GM06990 (cell line): ENCODE measurements at regions not wholly inside any gene's neighbourhood (a gene's known extent, or its start where the extent isn't known, plus 50 kb on each side); places are given as distances from the start of the nearest gene placed in this dataset.

Experiments
- DNase-seq: peaks from one replicate; pipeline ENCODE4 v3.0.0-alpha.2; 2011; ENCODE audit not compliant: insufficient read length; ENCODE audit errors: extremely low read depth
- H3K27me3 ChIP-seq: replicated peaks from 2 replicates; pipeline ENCODE4 v1.6.0; 2011; ENCODE audit warnings: low read length; ENCODE audit not compliant: control insufficient read depth, insufficient read depth
- H3K36me3 ChIP-seq: 2 replicates; pipeline ENCODE4 v1.5.1; 2011; ENCODE audit warnings: low read length; ENCODE audit not compliant: control insufficient read depth, insufficient read depth
- H3K4me3 ChIP-seq: replicated peaks from 2 replicates; pipeline ENCODE4 v1.5.1; 2011; ENCODE audit warnings: low read depth, mild to moderate bottlenecking, control low read depth, low read length
- CTCF ChIP-seq: IDR thresholded peaks from 2 replicates; pipeline ENCODE4 v1.5.1; 2011; ENCODE audit warnings: low read length, control low read depth, mild to moderate bottlenecking, inconsistent platforms; ENCODE audit not compliant: insufficient read depth, poor library complexity, severe bottlenecking

GRCh38 chr2:237227592-237228280, 142.0 kb downstream of the COPS8 start:
- no peak for TF ChIP-seq CTCF
- Histone ChIP-seq H3K27me3 (no peaks in the 10 kb centered on the region), H3K36me3 (no peaks in the 10 kb centered on the region), H3K4me3 (no peak overlapping the region)
- DNase-seq = no peak

- Histone ChIP-seq H3K36me3 (no peaks in the 10 kb centered on the region), H3K4me3 (no peak overlapping the region), H3K27me3 (no peaks in the 10 kb centered on the region)
- TF ChIP-seq CTCF = no peak
- no peak for DNase-seq
Observed at GRCh38 chr2:237228281-237228625, 142.6 kb downstream of the COPS8 start.

GRCh38 chr2:237229905-237230304, 144.2 kb downstream of the COPS8 start:
- Histone ChIP-seq H3K27me3 (no peaks in the 10 kb centered on the region), H3K4me3 (no peak overlapping the region), H3K36me3 (no peaks in the 10 kb centered on the region)
- TF ChIP-seq CTCF = no peak
- DNase-seq = no peak

GRCh38 chr2:237230355-237230754, 144.7 kb downstream of the COPS8 start:
- no peaks in the 10 kb centered on the region for H3K27me3 ChIP-seq
- no peak overlapping the region for H3K4me3 ChIP-seq
- no peaks in the 10 kb centered on the region for H3K36me3 ChIP-seq
- TF ChIP-seq CTCF = no peak
- DNase-seq = no peak

GRCh38 chr2:237231593-237231992, 145.9 kb downstream of the COPS8 start:
- no peaks in the 10 kb centered on the region for H3K36me3 ChIP-seq
- TF ChIP-seq CTCF = no peak
- no peaks in the 10 kb centered on the region for H3K27me3 ChIP-seq
- H3K4me3 ChIP-seq = no peak overlapping the region
- no peak for DNase-seq

GRCh38 chr2:237232166-237232565, 146.5 kb downstream of the COPS8 start:
- no peak for TF ChIP-seq CTCF
- H3K4me3 ChIP-seq = no peak overlapping the region
- H3K27me3 ChIP-seq = no peaks in the 10 kb centered on the region
- no peaks in the 10 kb centered on the region for H3K36me3 ChIP-seq
- no peak for DNase-seq
